Fibroblast of skin of back (primary cell): ENCODE measurements at regions not wholly inside any gene's neighbourhood (a gene's known extent, or its start where the extent isn't known, plus 50 kb on each side); places are given as distances from the start of the nearest gene placed in this dataset.
"Not testable (repeated sequence)": the region's sequence is repeated elsewhere in the genome, so short reads cannot be mapped to it uniquely, and the experiment has no call there.

Experiments used
- DNase-seq: peaks from one replicate; pipeline ENCODE4 v3.0.0-alpha.2; 2013

DNA sequence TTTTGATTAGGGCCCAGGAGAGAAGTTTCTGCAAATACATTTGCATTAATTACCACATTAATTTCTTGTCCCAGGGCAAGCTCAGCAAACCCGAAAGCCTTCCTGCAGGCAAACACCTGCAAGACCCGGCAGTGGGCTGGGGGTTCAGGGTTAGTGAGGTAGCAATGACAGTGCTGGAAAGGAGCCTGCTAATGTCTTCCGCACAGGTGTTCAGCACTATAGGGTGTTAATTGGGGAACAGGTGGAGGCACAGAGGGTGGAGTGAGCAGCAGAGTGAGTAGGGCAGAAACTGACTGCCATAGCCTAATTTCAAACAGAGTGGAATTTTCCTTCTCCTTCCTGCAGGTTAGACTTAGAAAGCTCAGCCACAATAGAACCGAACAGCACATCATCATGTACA, 50.9 kb upstream of the UBASH3B start:
- no peak for DNase-seq

DNA sequence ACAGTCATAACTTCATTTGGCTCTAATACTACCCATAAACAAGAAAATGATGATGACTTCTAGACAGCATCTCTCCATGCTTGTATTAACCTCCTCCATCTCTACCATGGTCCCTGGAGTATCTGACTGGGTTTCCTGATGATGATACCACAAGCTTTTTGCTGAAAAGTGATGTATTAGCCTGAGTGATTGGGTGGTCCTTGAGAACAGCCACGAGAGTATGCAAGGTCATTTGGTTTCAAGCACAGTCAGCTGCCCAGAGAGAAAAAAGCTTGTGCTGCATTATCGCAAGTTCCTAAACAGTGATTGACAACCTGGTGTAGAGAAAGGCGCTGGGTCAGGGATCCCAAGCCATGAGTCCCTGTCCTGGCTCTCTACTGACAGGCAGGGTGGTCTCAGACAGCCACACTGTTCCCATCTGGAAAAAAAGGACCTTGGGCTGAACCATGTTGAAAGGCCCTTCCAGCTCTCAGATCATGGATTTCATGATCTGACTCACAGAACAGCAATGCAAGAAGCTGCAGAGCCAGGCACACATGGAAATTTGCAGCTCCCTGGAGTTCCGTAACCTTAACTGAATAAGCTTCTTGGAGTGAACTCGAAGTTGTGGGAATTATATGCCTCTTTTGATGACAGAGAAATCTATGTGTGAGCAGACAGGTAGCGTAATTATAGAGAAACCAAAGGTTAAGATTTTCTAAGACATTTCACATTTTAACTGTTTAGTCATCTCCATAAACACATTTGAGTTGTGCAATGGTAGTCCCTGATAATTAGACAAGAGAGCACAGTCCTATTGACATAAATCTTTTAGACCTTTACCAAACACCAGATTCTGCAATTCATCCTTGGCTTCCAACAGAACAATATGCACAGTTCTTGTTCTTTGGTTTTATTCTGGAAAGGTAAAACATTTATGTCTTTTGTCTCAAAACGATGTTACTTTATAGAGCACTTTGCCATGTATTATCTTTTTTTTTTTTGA, 54.1 kb upstream of the UBASH3B start:
- peak; percentile 57 for DNase-seq

DNA sequence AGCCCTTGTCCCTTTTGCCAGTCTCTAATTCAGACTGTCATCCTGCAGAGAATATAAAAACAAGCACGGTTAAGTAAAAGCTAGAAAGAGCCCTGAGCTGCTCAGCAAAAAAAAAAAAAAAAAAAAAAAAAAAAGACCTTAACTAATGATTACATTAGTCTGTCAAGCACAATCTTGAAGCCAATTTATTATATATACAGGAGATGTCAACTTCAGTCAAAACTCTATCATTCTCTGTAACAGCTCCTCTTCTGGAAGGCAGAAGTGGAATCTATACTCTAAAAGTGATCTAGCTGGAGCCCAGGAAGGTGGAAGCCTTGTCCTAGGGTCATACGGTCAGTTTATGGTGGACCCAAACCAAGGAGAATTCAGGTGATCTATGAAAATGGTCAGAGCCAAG, 55.2 kb upstream of the UBASH3B start:
- no peak for DNase-seq

DNA sequence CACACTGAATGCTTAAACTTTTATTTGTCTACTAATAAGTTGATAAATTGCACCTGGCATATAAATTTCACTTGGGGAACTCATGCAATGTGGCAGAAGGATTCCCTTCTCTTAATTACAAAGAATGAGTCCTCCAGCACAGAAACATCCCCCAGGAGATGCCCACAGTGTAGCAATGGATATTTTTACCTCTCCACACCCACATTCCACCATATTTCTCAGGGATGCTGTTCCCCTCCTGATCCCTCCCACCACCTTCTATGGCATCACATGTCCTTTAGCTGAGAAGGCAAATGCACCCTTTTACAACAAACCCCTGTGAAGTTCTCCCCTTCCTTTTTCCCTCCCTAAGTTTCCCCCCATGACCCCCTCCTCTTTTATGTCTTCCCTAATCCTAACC, 56.1 kb upstream of the UBASH3B start:
- DNase-seq = no peak

DNA sequence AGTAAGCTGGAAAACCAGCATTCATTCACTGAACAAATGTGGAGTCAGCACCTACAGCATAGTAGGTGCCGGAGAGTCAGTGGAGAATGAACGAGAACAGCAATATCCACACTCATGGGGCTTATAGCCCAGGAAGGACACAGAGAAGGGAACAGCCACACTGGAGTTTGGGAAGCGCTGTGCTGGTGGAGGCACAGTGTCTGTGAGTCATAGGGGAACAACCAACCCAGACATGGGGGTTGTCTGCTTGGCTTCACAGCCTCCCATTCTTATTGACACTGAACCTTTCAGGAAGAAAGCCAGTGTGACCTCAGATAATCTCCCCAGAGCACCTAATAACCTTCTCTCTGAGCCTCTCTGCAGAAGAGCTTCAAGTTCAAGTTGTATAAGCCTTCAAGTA, 56.6 kb upstream of the UBASH3B start:
- DNase-seq = peak; percentile 25

DNA sequence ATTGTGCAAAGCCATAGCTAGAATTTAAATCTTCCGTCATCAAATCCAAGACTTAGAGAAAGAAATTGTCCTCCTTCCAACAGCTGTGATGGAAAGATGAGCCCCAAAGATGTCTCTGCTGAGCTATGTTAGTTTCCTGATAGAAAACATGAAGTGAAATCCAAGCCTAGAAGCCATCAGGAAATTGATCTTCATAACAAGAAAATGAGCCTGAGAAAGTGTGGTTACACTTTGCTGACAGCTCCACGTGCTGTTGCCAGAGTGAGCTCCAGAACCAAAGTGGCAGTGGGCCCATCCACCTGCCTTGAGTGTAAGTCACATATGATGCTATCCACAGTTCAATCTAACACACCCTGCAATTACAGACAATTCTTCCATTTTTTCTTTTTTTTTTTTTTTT, 58.0 kb upstream of the UBASH3B start:
- no peak for DNase-seq

DNA sequence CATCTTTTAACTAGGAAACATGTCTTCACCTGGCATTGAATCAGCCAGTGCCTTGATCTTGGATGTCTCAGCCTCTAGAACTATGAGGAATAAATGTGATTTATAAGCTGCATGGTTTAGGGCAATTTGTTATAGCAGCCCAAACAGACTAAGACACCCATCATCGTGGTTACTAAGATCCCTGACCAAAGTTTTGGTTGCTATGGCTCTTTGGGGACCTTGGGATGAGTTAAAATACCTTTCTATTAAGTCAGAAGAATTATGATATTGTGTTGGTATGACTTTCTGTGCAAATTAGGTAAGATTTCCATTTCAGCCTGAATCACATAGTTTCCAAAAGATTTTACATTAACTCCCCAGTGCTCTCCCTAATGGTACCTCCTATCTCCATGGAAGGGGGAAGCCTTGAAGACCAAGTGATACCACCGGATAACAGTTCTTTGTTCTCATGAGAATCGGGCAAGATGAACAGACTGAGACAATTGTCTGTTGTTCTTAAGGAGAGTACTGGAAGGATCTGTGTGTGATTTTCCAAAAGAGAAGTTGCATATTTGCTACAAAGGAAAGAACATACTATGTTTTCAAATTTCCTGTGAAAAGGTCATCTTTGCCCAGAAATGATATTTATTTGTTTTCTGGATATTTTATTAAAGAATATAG, 60.4 kb upstream of the UBASH3B start:
- peak; percentile 27 for DNase-seq

DNA sequence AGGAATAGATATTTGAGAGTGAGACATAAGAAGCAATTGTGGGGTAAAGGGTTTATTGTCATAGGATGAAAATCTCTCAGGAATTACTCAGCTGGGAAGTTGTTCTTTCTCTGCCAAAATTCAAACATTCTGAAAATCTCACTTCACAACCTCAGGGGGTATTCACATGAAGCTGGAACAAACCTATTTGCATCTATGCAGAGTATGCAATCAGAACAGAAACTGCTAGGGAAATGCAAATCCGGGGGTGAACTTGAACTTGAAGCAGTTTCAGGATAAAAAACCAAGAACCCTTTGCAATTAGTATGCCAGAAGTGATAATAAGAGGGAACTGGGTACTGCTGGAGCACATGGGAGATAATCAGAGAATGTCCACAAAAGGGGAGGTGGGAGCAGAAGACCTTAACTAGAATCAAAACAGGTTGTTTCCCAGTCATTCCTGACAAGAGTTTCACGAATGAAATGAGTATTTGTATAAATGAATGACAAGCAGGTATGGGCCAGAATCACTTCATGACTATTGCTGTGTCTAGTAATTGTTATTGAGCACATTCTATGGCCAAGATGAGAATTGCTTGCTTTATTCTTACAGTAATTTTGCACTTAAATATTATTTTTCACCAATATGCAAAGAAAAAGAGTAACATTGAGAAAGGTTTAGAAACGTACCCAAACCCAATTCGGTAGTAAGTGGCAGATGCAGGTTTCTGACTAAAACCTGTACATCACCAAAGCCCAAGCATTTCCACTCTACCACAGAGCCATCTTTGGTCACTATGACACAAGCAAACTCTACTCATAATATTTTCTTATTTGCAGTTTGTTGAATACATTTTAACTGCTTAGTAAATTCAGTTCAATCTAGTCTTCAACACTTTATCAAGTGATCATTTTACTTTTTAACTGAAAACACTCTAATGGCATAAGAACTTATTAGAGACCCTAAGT, 61.8 kb upstream of the UBASH3B start:
- no peak for DNase-seq

DNA sequence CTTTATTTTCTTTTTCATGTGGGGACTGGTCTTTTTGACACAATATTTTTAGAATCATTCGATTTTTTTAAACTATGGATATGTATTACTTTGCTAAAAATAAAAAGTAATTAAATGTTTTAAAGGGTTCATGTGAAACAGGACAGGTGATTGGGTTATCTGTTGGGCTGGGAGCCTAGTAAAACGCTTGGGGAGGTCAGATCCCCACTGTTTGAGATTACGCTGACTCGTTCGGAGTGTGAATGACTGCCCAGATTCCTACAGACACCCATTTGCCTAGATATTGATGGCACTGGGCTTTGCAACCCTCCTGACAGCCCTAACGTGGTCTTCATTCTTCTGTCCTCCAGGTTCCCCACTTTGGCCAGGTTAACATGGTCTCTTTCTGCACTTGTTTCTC, 62.9 kb upstream of the UBASH3B start:
- no peak for DNase-seq

DNA sequence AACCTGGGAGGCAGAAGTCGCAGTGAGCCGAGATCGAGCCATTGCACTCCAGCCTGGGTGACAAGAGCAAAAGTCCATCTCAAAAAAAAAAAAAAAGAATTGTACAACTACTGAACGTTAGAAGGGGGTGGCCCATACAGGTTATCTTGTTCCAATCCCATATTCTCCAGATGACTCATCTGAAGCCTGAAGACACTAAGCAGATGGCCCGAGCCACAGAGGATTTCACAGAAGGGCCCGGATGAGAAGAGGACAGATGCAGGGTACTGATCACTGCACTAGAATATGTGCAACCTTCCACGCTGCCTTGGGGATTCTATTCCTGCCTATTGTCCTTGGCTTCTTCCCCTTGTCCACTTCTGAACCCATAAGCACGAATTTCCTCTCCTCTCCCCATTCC, 70.9 kb upstream of the UBASH3B start:
- DNase-seq = no peak

DNA sequence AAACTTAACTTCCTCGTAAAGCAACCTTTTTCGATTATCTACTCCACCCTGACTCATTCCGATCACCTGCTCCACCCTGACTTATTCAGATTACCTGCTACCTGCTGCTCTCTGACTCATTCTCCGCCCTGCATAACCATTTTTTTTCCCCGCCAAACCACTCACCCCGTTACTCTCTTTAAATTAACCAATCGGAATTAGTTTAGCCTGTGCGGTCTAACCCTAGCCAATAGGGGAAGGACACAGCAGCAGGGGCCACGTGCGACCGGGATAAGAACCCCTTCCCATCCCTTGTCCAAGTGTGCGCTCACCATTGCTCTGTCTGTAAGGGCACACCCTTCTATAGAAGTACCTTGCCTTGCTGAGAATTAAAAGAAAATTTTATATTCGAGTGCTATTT, 75.5 kb upstream of the UBASH3B start:
- not testable (repeated sequence) for DNase-seq

DNA sequence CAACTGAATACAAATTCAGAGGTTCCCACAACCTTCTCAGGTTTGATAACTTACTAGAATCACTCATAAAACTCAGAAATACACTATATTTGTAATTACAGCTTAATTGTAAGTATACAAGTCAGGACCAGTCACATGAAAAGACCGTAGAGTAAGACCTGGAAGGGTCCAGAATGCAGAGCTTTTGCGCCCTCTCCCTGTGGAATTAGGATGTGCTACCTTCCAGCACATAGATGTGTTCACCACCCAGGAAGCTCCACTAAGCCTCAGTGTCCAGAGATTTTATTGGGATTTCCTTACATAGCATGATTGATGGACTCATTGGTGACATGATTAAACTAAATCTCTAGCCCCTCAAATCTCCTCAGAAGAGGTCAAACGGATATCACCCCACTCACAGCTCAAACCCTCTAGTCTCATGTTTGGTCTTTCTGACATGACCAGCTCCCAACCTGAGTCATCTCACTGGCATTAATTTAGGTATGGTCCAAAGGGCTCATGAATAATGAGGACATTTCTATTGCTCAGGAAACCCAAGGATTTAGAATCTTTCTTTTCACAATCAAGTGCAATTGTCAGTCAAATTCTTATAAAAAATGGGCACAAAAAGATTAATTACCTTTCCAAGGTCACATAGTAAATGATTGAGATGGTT, 77.2 kb upstream of the UBASH3B start:
- peak; percentile 8 for DNase-seq

DNA sequence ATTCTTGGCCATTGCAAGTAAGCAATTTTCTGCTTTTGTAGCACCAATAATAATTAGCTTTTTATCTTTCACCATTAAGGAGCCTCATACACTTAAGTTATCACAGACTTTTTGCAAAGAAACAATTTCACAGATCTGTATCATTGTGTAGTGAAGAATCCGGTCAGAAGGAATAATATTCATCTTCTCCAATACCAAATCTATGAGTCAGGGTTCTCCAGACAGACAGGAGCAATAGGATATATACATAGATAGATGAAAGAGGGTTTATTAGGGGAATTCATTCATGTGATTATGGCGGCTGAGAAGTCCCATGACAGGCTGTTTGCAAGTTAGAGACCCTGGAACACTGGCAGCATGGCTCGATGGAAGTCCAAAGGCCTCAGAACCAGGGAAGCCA, 82.9 kb upstream of the UBASH3B start:
- peak; percentile 30 for DNase-seq

DNA sequence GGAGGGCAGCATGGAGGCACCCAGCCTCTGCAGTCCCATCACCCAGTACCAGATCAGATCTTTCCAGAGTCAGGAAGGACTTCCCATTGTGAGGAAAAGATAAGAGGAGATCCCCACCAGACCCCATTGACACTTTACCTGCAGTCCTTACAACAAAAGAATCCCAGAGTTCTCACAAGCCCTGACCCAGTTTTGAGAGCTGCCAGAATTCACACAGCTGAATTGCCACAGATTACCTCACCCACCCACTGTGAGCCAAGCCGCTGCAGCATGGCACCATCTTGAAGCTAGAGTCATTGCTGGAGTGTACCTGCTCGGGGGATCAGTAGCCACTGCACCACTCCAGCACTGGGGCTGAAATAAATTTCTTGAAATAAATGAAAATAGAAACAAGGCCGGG, 91.8 kb upstream of the UBASH3B start:
- DNase-seq = no peak

DNA sequence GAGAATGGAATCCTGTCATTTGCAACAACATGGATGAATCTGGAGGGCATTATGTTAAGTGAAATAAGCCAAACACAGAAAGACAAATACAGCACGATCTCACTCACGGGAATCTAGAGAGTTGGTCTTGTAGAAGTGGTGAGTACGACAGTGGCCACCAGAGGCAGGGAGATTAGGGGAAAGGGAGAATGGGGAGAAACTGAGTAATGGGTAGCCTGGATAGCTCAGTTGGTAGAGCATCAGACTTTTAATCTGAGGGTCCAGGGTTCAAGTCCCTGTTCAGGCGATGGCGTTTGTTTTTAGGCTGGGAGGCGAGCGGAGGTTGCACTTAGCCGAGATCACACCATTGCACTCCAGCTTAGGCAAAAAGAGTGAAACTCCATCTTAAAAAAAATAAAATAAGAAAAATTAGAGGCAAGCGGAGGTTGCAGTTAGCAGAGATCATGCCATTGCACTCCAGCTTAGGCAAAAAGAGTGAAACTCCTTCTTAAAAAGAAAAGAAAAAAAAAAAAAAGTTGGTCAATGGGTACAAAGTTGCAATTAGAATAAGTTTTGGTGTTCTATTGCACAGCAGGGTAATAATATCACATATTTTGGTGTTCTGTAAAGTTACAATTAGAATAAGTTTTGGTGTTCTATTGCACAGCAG, 95.7 kb upstream of the UBASH3B start:
- peak; percentile 14 for DNase-seq

DNA sequence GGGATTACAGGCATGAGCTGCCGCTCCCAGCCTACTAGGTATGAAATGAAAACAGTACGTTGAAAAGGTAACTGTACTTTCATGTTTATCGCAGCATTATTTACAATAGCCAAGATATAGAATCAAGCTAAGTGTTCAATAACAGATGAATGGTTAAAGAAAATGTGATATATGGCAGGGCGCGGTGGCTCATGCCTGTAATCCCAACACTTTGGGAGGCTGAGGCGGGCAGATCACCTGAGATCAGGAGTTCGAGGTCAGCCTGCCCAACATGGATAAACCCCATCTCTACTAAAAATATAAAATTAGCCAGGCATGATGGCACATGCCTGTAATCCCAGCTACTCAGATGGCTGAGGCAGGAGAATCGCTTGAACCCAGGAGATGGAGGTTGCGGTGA, 96.3 kb upstream of the UBASH3B start:
- DNase-seq = not testable (repeated sequence)

DNA sequence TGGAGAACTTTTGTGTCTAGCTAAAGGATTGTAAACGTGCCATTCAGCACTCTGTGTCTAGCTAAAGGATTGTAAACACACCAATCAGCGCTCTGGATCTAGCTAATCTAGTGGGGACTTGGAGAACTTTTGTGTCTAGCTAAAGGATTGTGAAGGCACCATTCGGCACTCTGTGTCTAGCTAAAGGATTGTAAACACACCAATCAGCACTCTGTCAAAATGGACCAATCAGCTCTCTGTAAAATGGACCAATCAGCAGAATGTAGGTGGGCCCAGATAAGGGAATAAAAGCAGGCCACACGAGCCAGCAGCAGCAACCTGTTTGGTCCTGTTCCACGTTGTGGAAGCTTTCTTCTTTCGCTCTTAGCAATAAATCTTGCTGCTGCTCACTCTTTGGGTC, 98.4 kb upstream of the UBASH3B start:
- DNase-seq = not testable (repeated sequence)

DNA sequence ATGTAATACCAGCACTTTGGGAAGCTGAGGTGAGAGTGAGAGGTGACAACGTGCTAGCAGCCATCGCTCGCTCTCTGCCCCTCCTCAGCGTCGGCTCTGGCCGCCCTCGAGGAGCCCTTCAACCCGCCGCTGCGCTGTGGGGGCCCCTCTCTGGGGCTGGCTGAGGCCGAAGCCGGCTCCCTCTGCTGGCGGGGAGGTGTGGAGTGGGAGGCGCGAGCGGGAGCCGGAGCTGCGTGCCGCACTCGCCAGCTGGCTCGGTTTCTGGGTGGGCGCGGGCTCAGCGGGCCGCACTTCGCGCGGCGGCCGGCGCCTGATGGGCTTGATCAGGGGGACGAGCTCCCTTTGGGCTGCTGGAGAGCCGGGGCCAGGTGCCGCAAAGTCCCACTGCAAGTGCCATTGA, 98.9 kb upstream of the UBASH3B start:
- DNase-seq = no peak

DNA sequence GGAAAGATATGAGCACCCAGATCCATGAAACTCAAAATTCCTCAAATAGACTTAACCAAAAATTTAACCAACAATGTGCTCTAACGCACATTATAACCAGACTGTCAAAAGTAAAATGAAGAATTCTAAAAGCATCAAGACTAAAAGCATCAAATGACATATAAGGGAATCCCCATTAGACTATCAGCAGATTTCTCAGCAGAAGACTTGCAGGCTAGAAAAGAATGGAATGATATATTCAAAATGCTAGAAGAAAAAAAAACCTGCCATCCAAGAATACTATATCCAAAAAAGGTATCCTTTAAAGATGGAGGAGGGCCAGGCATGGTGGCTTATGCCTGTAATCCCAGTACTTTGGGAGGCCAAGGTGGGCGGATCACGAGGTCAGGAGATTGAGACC, 117.5 kb upstream of the UBASH3B start:
- DNase-seq = no peak

DNA sequence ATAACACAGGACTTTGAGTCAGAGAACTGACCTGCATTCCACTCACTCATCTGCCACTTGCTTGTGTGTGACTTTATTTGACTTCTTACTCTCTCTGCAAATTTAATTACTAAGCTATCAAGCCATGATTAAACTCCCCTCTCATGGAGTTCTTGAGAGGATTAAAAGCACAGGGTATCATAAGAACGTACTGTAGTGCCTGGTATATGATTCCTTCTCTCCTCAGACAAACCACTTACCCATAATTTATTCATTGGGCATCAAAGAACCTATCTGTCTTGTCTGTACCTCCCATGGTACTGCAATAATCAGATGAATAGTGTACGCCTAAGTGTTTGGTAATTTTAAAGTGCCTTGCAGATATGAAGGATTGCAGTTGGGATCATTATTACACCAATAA, 130.6 kb upstream of the UBASH3B start:
- DNase-seq = no peak
